EL (cell line): ENCODE measurements at regions not wholly inside any gene's neighbourhood (a gene's known extent, or its start where the extent isn't known, plus 50 kb on each side); places are given as distances from the start of the nearest gene placed in this dataset.

Experiments
- DNase-seq: peaks from one replicate; pipeline ENCODE4 v3.0.0-alpha.2; 2016

DNA sequence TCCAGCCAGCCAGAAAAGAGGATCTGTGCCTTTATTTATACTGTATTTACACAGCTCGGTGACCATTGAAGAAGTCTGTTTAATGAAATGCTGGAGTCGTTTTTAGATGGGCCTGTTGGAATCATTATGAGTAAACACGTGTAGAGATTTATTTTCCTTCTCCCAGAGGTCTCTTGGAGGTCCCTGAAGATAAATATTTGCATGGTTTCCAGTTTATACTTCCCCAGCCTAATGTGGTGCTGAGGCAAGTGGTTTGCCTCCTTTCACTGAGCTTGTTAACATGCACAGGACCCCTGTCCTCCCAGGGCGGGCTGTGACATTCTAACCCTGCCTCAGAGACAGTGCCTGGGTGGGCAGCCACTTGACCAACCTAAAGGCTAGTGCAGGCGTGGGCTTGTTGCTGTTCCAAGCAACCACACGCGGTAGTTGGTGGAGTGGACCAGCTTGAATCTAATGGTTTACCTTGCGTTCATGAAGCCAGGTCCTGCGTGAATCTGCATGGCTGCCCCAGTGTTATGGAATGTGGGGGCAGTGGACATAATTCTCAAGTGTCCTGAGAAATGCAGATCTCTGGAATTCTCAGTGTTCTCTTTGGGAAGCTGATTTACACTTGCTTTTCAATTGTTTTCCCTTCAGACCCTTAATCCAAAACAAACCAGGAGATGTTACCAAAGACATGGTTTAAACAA, 130.2 kb upstream of the DLX2 start:
- no peak for DNase-seq

DNA sequence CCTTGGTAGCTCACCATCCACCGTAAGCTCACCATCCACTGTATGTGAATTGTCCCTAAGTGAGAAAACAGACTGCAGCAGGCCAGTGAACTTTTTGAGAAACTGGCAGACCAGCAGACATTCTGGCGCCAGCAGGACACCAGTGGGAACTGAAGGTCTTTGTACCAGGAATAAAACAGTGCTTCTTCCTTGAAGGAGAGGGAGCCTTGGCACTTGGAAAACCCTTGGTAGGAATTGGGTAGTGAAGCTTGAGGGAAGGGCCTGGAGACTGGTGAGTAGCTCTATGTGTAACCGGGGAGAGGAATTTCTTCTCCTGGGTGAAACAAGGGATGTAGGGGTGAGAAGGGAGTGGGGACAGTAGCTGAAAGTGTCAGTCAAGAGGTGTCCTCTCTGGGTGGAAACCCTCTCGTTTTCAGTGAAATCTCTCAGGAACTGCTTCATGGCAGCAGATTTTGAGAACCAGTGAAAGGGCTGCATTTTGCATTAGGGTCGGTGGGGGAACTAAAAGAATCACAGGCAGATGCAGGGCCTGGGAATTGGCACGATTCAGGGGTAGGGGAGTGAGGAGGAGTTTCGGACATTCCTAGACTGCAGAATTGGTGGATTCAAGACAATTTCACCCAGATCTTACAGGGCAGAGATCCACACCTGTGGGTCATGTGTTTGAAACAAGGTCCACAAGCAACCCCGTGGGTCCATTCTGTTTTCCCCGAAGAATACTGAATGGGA, 131.5 kb upstream of the DLX2 start:
- DNase-seq: no peak

DNA sequence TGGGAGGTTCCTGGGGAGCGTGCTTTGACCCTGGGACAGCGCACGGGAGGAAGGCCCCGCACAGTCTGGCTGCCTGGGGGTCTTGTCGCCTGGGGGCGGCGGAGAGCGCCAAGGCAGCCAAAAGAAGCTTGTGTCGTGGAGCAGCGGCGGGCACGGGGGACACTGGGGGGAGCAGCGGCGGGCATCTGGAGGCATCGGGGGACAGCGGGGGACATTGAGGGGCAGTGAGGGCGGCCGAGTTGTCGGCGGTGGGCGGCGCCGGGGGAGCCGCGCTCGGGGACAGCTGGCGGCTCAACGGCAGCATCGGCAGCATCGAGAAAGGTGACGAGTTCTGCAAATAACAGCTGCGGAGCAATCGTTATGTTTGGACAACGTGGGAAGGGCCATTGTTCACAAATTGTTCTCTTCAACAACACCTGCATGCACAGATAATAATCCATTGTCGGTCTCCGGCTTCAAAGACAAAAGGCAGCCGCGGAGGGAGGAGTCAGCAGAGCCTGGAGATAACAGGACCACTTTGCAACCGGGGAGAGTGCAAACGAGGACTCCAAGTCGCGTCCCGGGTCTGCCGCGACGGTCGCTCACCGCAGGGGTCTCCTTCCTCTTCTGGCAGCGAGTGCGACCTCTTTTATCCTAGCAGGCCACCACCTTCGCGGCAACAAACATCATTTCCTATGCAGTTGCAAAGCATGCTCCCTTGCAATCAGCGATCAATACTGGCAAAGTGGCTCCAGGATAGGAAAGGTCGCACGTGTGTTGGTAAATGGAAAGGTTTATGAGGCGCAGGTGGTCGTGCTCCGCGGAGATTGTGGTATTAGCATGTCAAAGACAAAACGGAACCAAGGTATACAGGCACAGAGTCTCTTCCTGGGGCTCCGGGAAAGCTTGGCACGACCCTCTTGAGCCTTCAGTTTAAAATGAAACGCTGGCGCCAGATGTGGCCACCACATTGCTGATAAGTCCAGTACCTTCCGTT, 132.3 kb upstream of the DLX2 start:
- peak; percentile 23 for DNase-seq

DNA sequence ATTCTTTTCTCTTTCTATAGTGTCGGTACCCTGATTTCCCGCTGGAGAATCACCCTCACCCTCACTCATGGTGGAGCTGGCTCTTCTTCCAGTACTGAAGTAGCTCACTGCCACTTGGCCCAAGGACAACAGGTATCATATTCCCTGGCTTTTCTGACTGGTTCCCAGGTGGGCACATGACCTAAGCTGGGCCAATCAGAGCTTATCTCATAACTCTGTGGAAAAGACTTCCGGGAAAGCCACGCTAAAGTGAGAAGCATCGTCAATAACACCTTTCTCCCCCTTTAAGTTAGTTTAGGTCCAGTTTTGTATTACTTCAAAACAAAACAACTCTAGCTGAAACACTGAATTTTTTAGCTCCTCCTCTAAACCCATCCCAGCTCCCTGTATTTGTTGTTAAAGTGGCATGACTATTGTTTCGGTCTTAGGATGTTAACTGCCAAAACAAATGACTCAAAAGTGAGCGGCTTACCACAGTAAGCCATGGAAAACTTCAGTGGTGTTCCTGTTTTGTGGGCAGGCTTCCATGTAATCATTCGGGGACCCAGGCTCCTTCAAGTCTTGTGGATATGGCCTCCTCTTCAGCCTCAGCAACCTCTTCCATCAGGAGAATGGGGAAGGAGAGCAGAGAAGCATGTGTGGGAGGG, 137.4 kb upstream of the DLX2 start:
- no peak for DNase-seq

DNA sequence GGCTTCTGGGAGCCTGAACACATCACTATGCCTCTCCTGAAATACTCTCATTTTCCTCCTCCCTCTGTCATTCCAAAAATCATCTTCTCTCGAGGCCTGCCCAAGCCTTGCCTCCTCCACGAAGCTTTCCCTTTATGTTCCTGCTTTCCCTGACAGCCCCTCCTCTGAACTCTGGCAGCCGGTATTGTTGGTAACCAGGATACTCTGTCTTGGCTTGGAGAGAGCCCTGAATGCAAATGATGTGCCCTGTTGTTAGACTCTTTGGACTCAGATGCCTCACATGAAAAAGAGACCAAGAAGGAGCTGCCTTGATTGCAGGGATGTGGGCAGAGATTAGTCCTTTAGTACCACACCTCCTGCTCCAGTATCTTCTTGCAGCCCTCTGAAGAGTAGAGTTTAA, 138.5 kb upstream of the DLX2 start:
- no peak for DNase-seq

DNA sequence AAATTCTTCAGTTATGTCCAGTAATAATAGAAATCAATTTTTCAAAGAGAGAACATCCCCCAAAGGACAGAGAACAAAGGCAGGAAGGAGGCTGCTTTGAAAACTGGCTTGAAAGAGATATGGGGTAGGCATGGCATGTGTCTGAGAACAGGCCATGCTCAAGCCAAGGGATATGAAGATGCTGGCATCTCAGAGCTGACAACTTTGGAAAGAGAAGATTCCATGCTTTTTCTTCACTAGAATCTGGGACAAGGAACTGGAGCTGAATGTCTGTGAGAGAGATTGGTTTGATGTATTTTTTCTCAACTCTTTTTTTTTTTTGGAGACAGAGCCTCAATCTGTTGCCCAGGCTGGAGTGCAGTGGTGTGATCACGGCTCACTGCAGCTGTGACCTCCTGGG, 139.8 kb upstream of the DLX2 start:
- DNase-seq: no peak

DNA sequence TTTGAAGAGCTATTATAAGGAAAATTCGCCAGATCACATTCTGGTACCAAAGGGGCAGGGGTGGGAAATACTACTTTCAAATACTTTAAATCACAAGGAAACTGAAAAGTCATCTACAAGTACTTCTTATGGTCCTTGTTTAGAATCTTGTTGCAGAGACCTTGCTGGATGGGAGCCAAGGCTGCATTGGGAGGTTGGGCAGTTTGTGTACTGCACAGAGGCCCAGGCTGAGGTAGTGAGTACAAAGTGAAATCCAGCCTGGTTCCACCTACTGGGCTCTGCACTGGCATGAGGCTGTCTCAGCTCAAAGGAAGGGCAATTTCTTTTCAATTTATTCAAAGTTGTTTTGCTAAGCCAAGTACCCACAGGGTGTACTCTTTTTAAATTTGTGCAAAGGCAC, 140.3 kb upstream of the DLX2 start:
- no peak for DNase-seq

DNA sequence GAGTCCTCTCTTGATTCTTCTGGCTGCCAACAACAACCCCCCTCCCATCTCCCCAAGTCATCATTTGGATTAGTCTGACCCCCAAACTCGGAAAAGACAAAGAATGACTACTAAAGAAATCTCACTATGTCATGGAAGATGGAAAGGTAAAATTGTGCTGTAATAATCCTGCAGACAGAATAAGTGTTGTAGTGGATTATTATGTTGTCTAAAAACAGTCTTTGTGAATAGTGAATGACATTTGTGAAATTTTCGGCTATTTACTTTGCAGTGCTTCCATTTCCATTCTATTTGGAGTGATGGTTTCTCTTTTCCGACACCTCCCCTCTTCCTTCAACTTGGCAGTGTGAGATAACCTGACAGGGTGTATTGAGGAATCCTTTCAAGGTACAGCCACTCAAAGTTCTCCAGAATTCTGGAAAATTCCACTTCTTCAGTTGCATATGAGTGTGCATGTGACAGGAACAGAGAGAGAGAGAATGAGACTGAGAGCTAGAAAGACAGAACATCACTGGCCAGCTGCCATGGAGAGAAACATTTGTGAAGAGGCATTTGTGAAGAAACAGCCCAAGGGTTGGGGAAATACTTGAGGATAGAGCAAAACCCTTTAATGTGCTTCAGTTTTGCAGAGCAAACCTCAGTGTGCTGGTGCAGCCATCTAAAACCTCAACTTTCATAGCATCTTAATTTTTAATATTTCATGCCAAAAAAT, 141.9 kb upstream of the DLX2 start:
- DNase-seq: no peak

DNA sequence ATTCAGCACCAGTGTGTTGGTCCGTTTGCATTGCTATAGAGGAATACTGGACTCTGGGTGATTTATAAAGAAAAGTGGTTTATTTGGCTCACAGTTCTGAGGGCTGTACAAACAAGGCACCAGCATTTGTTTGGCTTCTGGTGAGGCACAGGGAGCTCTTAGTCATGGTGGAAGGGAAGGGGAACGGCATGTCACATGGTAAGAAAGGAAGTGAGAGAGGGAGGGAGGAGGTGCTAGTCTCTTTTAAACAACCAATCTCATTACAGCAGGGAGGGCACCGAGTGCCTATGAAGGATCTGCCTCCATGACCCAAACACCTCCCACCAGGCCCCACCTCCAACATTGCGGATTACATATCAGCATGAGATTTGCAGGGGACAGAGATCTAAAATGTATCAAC, 143.9 kb upstream of the DLX2 start:
- DNase-seq: peak; percentile 36

DNA sequence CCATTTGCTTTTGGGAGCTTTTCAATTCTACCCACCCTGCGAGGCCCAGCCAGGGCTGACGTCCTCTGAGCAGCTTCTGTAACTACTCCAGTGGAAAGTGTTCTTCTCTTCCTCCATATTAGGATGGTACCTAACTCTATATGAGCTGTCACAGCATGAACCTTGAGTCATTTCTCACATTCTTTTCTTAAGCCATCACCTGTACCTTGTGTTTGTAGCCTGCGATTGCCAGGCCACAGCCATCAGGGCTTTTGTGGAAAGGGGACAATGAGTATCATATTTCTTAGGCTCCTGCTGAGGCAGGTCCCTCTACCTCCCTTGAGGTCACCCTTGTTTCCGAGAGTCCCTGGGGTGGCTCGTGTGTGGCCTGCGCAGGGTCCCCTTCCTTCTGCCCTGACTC, 144.5 kb upstream of the DLX2 start:
- no peak for DNase-seq

DNA sequence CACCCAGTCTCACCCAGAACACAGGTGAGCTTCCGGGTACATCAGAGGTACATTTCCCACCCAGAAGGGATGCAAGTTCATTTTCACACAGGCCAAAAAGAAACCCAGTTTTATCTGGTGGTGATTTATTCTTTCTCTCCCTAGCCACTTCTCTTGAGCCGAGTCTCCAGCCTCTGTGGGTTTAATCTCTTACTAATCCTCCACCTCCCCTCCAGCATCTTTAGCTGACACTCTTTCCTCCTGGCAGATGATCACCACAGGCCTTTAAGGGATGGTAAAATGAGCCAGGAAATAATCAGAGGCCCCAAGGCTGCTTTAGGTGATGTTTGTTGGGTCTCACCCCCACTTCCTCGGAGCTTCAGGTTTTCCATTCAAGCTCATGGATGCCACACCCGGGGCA, 145.7 kb upstream of the DLX2 start:
- DNase-seq: no peak

DNA sequence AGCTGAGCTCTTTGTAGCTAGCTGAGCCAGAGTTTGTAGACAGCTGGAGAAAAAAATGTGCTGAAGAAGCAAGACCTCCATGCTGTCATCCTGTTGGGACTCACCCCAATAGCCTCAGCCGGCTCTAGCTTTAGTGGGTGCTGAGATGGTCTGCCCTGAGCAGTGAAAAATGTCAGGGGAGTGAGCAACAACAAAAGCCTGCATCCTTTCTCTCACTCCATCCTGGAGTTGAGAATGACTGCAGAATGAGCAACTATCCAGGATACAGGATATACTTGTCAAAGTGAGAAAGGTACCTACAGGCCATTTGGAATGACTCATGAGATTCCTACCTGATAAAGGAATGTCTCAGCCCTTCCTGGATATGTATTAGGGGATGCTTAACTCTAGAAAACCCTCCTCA, 146.1 kb upstream of the DLX2 start:
- DNase-seq: peak; percentile 76

DNA sequence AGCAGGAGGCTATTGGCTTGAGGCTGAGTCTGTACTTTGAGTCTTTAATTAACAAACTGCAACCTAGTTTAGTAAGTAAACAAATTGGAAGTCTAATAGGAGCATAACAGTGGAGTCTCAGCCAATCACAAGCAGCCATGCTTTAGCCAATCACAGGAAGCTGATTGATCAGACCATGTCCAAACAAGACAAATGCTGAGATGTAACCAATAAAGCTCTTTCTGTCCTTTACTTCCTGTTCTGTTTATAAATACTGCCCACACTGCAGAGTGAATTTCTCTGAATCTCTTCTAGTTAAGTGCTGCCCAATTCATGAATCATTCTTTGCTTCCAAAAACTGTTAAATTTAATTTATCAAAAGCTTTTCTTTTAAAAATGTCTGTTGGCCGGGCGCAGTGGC, 146.6 kb upstream of the DLX2 start:
- peak; percentile 34 for DNase-seq

DNA sequence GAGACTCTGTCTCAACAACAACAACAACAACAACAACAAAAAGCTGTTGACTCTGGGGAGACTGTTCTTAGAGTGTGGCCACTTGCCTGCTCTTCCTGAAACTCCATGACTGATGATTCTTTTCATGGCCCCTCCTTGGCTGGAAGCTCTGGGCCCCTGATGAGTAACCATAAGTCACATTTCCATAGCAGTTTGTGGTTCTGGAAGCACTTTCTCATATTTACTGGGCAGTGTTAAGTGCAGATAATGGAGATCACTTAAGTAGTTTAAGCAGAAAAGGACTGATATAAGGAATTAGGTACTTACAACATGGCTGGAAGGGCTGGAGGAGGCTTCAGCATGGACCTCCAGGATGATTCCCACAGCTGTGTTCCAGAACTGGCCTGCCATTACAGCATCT, 147.3 kb upstream of the DLX2 start:
- peak; percentile 82 for DNase-seq

DNA sequence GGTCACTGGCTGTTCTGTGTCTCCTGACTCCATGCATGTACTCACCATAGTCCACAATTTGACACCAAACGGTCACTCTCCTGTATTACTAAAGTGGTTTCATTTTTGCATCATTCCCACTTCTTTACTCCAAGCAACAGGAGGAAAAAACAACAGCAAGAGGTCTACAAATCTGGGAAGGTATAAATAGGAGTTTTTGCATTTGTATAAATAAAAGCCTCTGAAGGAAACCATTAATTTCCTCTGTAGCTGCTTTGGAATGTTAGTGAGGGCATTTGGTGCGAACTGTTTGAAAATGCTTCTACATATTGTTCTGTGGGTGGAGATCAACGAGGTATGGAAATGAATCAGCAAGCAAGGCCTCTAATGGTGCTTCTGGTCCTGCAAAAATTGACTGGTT, 148.5 kb upstream of the DLX2 start:
- DNase-seq: peak; percentile 65

DNA sequence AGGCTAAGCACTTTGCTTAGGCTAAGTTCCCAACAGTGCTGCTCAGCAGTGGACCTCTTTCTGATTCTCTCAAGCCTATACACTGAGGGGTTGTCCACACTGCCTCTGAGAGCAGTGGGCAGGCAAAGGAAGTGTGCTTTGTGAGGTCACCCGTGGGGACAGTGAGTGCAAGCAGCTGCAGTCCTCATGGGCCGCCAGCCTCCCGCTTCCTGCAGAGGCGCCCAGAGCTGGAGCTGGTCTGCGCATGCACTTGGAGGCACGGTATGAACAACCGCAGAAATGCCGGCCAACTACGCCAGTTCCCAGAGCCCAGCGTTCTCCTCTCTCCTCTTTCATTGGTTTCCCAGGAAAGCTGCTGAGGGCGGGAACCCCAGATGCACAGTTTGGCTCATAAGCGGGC, 149.5 kb upstream of the DLX2 start:
- DNase-seq: no peak

DNA sequence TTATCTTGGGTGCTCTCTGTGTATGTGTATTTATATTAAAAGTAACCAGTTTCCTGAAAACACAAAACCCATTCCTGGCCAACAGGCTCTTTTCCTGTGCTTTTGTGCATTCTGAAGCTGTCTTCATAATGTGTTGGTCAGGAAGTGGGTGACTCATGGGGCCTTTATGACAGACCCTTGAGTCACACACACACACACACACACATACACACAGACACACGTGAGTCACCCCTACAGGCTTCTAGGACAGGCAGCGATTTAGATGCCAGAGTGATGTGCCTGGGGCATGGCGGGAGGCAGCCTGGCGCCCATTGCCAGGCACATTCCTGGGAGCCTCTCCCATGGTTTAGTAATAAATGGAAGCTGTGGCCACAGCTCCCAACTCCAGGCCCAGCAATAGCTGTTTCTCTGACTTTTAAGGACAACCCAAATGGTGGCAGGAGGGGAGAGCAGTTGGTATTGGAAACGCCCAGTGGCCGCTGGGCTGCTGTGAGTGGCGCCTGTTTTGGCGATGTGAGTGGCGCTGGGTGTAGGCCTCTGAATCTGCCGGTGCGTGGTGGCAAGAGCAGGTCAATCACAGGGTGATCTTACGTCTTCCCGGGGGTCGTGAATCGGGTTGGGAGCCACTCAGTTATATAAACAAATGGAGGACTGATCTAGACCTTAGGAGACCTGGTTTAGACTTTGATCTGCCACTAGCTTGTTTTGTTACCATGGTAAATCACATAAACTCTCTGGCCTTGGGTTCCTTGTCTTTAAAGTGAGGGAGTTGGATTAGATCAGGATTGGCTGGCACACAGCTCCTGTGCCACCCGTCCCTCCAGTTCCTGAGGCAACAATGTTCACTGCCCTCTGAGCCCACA, 150.7 kb upstream of the DLX2 start:
- DNase-seq: peak; percentile 99

DNA sequence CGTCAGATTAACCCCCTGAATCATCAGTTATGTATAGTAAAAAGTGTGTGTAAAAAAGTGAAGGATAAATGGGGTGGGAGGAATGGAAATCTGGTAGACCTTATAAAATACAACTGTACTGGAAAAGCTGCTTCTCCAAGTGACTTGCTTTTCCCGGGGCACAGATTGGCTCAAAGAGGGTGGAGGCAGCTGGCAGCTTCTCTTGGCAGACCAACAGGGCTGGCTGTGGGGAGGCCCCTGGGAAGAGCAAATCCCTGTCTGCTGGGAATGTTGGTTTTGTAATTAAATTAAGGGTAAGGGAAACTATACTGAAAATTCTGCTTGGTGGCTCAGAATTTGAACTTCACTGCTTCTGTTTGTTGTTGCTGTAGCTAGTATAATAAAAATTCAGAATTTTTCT, 154.2 kb upstream of the DLX2 start:
- no peak for DNase-seq

DNA sequence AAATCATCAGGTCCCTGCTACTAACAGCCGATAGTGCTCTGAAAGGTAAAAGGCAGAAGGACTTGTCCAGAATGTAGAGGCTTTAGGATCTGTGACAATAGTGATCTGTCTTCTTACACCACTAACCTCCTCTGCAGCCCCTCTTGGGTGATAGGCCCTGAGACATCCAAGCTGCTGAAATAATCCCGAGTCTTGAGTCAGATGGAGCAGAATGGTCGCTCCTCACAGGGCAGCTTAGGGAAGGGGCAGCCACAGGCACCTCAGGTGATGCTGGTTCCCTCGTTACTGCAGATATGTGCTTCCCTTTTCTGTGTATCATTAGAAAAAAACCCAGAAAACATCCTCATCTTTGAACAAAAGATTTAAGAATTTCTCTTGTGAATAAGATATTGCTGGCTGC, 157.1 kb upstream of the DLX2 start:
- DNase-seq: no peak

DNA sequence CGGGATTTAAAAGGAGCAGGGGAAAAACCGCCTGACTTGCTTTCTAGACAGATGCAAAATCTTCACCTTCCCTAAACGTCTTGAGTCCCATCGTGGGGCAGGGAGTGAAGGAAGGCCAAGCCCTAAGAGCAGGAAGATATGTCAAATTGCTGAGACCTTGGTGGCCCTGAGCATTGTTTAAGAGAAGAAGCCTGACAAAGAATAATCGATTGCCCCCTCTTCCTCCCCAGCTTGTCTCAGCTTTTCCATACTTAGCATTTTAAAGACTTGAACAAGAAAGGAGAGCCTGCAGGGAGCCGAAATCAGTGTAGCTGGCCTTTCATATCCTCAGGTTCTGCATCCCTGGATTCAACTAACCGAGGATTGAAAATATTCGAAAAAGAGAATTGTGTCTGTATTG, 157.6 kb upstream of the DLX2 start:
- no peak for DNase-seq

DNA sequence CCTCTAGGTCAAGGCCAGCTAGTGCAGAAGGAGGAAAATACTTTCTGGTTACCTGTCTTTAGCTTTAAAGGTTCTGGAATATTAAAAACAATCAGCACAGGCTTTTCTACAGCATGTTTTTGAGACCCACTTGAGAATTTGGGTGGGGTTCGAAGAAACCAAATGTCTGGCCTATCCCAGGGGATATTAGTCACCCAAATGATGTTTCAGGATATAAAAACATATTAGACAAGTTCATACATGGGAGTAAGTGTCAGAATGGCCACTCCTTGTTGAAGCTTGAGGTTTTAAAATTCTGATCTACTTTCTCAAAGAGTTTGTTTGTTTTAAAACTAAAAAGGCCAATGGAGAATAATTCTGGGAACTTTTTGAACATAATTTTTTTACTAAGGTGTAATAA, 158.6 kb upstream of the DLX2 start:
- peak; percentile 25 for DNase-seq

DNA sequence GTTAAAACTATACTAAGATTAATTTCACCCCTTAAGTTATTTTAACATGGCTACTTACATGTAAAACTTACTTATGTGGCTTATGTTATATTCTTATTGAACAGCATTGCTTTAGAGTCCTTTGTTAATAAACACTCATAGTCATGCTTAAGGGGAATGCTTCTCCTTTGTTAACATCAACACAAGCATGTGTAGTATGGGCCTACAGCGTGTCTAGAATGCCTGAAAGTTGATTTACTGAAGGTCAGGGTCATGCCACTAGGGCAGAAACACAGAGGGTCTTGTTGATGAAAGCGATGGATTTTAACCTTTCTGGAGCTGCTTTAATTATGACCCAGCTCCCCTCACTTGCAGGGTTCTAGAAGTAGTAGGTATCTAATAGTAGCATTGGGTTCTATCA, 159.8 kb upstream of the DLX2 start:
- DNase-seq: no peak
